B cell (primary cell): ENCODE measurements at regions not wholly inside any gene's neighbourhood (a gene's known extent, or its start where the extent isn't known, plus 50 kb on each side); places are given as distances from the start of the nearest gene placed in this dataset.

Experiments
- ATAC-seq: fragments of 200-7000 bp; cut with Tn5 transposase; one replicate; pipeline ENCODE4 v1.10.0; 2021; ENCODE audit warnings: low read depth, mild to moderate bottlenecking, moderate number of reproducible peaks, moderate library complexity
- CTCF ChIA-PET: fragments of 350-600 bp; sonication (Branson Sonifier 250); formaldehyde crosslinking; loops from one replicate; lab custom pipeline; 2021; ENCODE audit warnings: antibody characterized with exemption, inconsistent platforms; lab: Charles Lee
- POLR2A ChIA-PET: fragments of 350-600 bp; sonication (Branson Sonifier 250); formaldehyde crosslinking; loops from one replicate; lab custom pipeline; 2021; ENCODE audit warnings: antibody characterized with exemption; lab: Charles Lee
- DNase-seq: peaks from one replicate; pipeline ENCODE4 v3.0.0; 2013
- H2AFZ ChIP-seq: 2 replicates; pipeline ENCODE4 v1.6.1; 2012; ENCODE audit warnings: mild to moderate bottlenecking, low read depth, low read length; ENCODE audit not compliant: insufficient read depth, poor library complexity, severe bottlenecking
- H3K27ac ChIP-seq, 2 donors: 1 replicate in 1 of 2; 2 replicates in 1 of 2; pipeline ENCODE4 v1.5.1; 2012 to 2013; ENCODE audit warnings: low read length in 2 of 2, mild to moderate bottlenecking in 2 of 2, moderate library complexity in 1 of 2
- H3K27me3 ChIP-seq, 4 experiments: fragments of 200-600 bp in 1 of 4; sonication (generic) in 1 of 4; replicated peaks in 1 of 4; 1 replicate in 2 of 4; 2 replicates in 2 of 4; pipeline versions ENCODE4 v1.6.1 to v1.7.0; 2013 to 2016; ENCODE audit warnings: low read length in 3 of 4, mild to moderate bottlenecking in 2 of 4, mixed read lengths in 1 of 4, moderate library complexity in 1 of 4; ENCODE audit not compliant: insufficient read depth in 4 of 4, control insufficient read depth in 3 of 4; ENCODE audit errors: control extremely low read depth in 1 of 4
- H3K36me3 ChIP-seq, 2 experiments: replicated peaks in 1 of 2; 1 replicate in 1 of 2; 2 replicates in 1 of 2; pipeline versions ENCODE4 v1.6.1 to v1.7.1; 2013; ENCODE audit warnings: low read length in 1 of 2; ENCODE audit not compliant: insufficient read depth in 2 of 2, control insufficient read depth in 1 of 2; ENCODE audit errors: control extremely low read depth in 1 of 2, extremely low read depth in 1 of 2
- H3K4me1 ChIP-seq, 2 donors: fragments of 200-600 bp in 1 of 2; sonication (generic) in 1 of 2; 1 replicate in 1 of 2; 2 replicates in 1 of 2; pipeline versions ENCODE4 v1.5.1 to v1.6.1; 2013 to 2017; ENCODE audit warnings: low read length in 2 of 2; ENCODE audit not compliant: control insufficient read depth in 2 of 2, insufficient read depth in 2 of 2
- H3K4me2 ChIP-seq: replicated peaks from 2 replicates; pipeline ENCODE3; 2012; ENCODE audit warnings: mild to moderate bottlenecking, low read depth, low read length; ENCODE audit not compliant: poor library complexity, severe bottlenecking
- H3K4me3 ChIP-seq, 5 experiments: fragments of 200-600 bp in 1 of 5; sonication (generic) in 1 of 5; 1 replicate in 3 of 5; 2 replicates in 2 of 5; pipeline versions ENCODE4 v1.5.1 to v1.7.0; 2011 to 2016; ENCODE audit warnings: low read length in 4 of 5, mild to moderate bottlenecking in 4 of 5, low read depth in 2 of 5, control low read depth in 1 of 5, moderate library complexity in 1 of 5; ENCODE audit not compliant: insufficient read depth in 1 of 5; ENCODE audit errors: control extremely low read depth in 1 of 5, extremely low read depth in 1 of 5
- H3K79me2 ChIP-seq: fragments of 200-600 bp; sonication (generic); one replicate; pipeline ENCODE4 v1.6.0; 2016; ENCODE audit warnings: low read length; ENCODE audit not compliant: control insufficient read depth, insufficient read depth
- H3K9ac ChIP-seq: fragments of 200-600 bp; sonication (generic); 2 replicates; pipeline ENCODE4 v1.6.1; 2017; ENCODE audit warnings: mild to moderate bottlenecking, low read length, moderate library complexity
- H3K9me3 ChIP-seq, 3 donors: one replicate each; pipeline versions ENCODE4 v1.6.1 to v1.7.1; 2013; ENCODE audit warnings: low read length in 2 of 3; ENCODE audit not compliant: control insufficient read depth in 2 of 3, insufficient read depth in 1 of 3; ENCODE audit errors: control extremely low read depth in 1 of 3
- H4K20me1 ChIP-seq: 2 replicates; pipeline ENCODE4 v1.6.0; 2012; ENCODE audit warnings: mild to moderate bottlenecking, low read length; ENCODE audit not compliant: insufficient read depth, control insufficient read depth, poor library complexity, severe bottlenecking
- H3K27ac Mint-ChIP-seq: one replicate; pipeline ENCODE4 v1.8.0; 2021; ENCODE audit warnings: mixed read lengths
- H3K27me3 Mint-ChIP-seq: one replicate; pipeline ENCODE4 v1.8.0; 2021; ENCODE audit warnings: mixed read lengths
- H3K4me1 Mint-ChIP-seq: one replicate; pipeline ENCODE4 v1.8.0; 2021; ENCODE audit warnings: mixed read lengths
- H3K4me3 Mint-ChIP-seq: one replicate; pipeline ENCODE4 v1.8.0; 2021; ENCODE audit warnings: mixed read lengths
- H3K9me3 Mint-ChIP-seq: one replicate; pipeline ENCODE4 v1.8.0; 2022; ENCODE audit warnings: mixed read lengths; ENCODE audit not compliant: insufficient read depth
- EZH2 ChIP-seq: IDR thresholded peaks from 2 replicates; pipeline ENCODE4 v1.6.1; 2012; ENCODE audit warnings: borderline replicate concordance, low read depth, mild to moderate bottlenecking, moderate library complexity, low read length; ENCODE audit not compliant: insufficient read depth, poor library complexity, severe bottlenecking
- WGBS: methylation state at CpG from one replicate; pipeline ENCODE4 v1.1.5; 2013; ENCODE audit warnings: missing lambda C conversion rate; ENCODE audit not compliant: insufficient coverage; 5-methylcytosine and 5-hydroxymethylcytosine counted together
- intact Hi-C: fragments of 100-400 bp; cut with micrococcal nuclease; formaldehyde crosslinking; loops from one replicate; pipeline ENCODE4 v1.10.0; 2022
- TF ChIP-seq, protein P1 (sequence below): fragments of 200-600 bp; IDR thresholded peaks from one replicate; pipeline ENCODE4 v1.8.0; 2022; ENCODE audit warnings: antibody characterized with exemption, mild to moderate bottlenecking

DNA sequence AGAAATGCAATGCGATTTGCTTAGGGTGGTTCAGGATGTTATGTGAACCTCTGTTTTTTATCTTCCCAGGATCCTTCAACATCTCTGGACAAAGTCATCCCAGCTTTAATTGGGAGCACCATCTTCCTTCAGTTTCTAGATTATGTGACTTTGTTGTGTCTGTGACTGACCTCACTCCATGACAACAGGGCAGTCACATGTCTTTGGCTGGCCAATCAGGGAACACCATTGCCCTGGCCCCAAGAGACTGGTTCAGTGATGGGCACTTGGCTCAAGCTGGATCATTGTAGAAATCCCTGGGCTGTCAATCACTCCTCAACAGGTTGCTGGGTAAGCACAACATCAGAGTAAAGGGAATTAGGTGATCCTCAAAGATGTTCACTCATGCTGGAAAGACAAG lies 499.7 kb downstream of the XYLT1 start:
- intact Hi-C loops: no loop called here
- POLR2A ChIA-PET: no interaction called here

DNA sequence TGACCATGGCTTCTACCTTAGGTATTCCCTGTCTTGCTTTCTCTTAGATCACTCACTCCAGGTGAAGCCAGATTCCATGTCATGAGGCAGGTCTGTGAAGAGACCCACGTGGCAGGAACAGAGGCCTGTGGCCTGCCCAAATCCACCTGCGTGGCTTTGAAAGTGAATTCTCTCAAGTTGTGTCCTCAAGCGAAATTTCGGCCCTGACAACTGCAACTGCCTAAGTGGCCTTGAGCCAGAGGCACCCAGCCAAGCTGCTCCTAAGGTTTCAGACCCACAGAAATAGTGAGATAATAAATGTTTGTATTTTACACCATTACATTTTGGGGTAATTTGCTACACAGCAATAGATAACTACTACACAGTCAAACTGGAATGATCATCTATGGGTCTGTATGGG lies 497.9 kb downstream of the XYLT1 start:
- no peaks in the 10 kb centered on the region for H3K4me1 Mint-ChIP-seq
- no peaks in the 10 kb centered on the region for H4K20me1 ChIP-seq
- H3K27me3 ChIP-seq: no peaks in the 10 kb centered on the region
- H3K36me3 ChIP-seq: no peaks in the 10 kb centered on the region
- DNase-seq: no peak
- no peak for ATAC-seq
- H3K9me3 ChIP-seq: peaks cover 0 to 2% (median 0%) of the 10 kb centered on the region in 3 donors
- no peak overlapping the region for H3K4me3 ChIP-seq
- H3K9me3 Mint-ChIP-seq: peaks cover 2% of the 10 kb centered on the region
- no peaks in the 10 kb centered on the region for H3K4me1 ChIP-seq
- no peak overlapping the region for H3K27ac ChIP-seq
- H3K4me2 ChIP-seq: no peak overlapping the region
- no peak overlapping the region for H2AFZ ChIP-seq
- CTCF ChIA-PET: no interaction called here
- intact Hi-C loops: no loop called here
- no peaks in the 10 kb centered on the region for H3K79me2 ChIP-seq
- WGBS: 72% methylated on average over 2 of the region's 4 CpGs
- TF ChIP-seq, protein P1, sequence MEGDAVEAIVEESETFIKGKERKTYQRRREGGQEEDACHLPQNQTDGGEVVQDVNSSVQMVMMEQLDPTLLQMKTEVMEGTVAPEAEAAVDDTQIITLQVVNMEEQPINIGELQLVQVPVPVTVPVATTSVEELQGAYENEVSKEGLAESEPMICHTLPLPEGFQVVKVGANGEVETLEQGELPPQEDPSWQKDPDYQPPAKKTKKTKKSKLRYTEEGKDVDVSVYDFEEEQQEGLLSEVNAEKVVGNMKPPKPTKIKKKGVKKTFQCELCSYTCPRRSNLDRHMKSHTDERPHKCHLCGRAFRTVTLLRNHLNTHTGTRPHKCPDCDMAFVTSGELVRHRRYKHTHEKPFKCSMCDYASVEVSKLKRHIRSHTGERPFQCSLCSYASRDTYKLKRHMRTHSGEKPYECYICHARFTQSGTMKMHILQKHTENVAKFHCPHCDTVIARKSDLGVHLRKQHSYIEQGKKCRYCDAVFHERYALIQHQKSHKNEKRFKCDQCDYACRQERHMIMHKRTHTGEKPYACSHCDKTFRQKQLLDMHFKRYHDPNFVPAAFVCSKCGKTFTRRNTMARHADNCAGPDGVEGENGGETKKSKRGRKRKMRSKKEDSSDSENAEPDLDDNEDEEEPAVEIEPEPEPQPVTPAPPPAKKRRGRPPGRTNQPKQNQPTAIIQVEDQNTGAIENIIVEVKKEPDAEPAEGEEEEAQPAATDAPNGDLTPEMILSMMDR: no peak
- TF ChIP-seq EZH2: no peak
- no peak overlapping the region for H3K9ac ChIP-seq
- peaks cover 4% of the 10 kb centered on the region for H3K27me3 Mint-ChIP-seq
- H3K4me3 Mint-ChIP-seq: no peak overlapping the region
- POLR2A ChIA-PET: no interaction called here
- no peak overlapping the region for H3K27ac Mint-ChIP-seq

More for the DNA sequence above, 499.7 kb downstream of the XYLT1 start:
- CTCF ChIA-PET: no interaction called here
- peaks cover 0 to 2% (median 0%) of the 10 kb centered on the region in 3 donors for H3K9me3 ChIP-seq
- H3K79me2 ChIP-seq: no peaks in the 10 kb centered on the region
- H4K20me1 ChIP-seq: no peaks in the 10 kb centered on the region
- H3K27me3 ChIP-seq: peaks cover 0 to 4% (median 0%) of the 10 kb centered on the region in 4 experiments
- peaks cover 2% of the 10 kb centered on the region for H3K9me3 Mint-ChIP-seq
- H3K36me3 ChIP-seq: no peaks in the 10 kb centered on the region
- no peak overlapping the region for H3K4me3 Mint-ChIP-seq
- no peaks in the 10 kb centered on the region for H3K4me1 ChIP-seq
- no peak overlapping the region for H3K4me3 ChIP-seq
- H2AFZ ChIP-seq: no peak overlapping the region
- H3K4me2 ChIP-seq: no peak overlapping the region
- no peak overlapping the region for H3K27ac Mint-ChIP-seq
- DNase-seq: no peak
- no peak for ATAC-seq
- H3K27me3 Mint-ChIP-seq: peaks cover 7% of the 10 kb centered on the region
- no peak overlapping the region for H3K9ac ChIP-seq
- no CpG with 5 or more reads among the region's 1 CpG for WGBS
- TF ChIP-seq, protein P1: no peak
- no peak for TF ChIP-seq EZH2
- H3K27ac ChIP-seq: no peak overlapping the region
- no peaks in the 10 kb centered on the region for H3K4me1 Mint-ChIP-seq
